Suprapubic skin (tissue), 4 donors: ENCODE measurements at regions not wholly inside any gene's neighbourhood (a gene's known extent, or its start where the extent isn't known, plus 50 kb on each side); places are given as distances from the start of the nearest gene placed in this dataset.

ENCODE experiments used
- DNase-seq, 2 donors: peaks; one replicate each; pipeline ENCODE4 v3.0.0-alpha.2; 2019; ENCODE audit warnings: low spot score in 2 of 2
- H3K27ac ChIP-seq: fragments of 200-600 bp; sonication (generic); one replicate; pipeline ENCODE4 v1.5.1; 2019
- H3K27me3 ChIP-seq: fragments of 200-600 bp; sonication (generic); one replicate; pipeline ENCODE4 v1.5.1; 2019
- H3K36me3 ChIP-seq: fragments of 200-600 bp; sonication (generic); one replicate; pipeline ENCODE4 v1.5.1; 2019
- H3K4me1 ChIP-seq: fragments of 200-600 bp; sonication (generic); one replicate; pipeline ENCODE4 v1.5.1; 2019
- H3K4me3 ChIP-seq: fragments of 200-600 bp; sonication (generic); one replicate; pipeline ENCODE4 v1.5.1; 2019; ENCODE audit warnings: mild to moderate bottlenecking
- H3K9me3 ChIP-seq: fragments of 200-600 bp; sonication (generic); one replicate; pipeline ENCODE4 v1.5.1; 2019
- CTCF ChIP-seq, 2 donors: fragments of 200-600 bp in 1 of 2; fragments of 450-650 bp in 1 of 2; sonication (generic) in 1 of 2; IDR thresholded peaks; one replicate each; pipeline ENCODE4 v1.5.1; 2016 to 2019; ENCODE audit warnings: antibody characterized with exemption in 2 of 2, mild to moderate bottlenecking in 1 of 2, moderate library complexity in 1 of 2
- EP300 ChIP-seq: sonication (generic); formaldehyde crosslinking; IDR thresholded peaks from one replicate; pipeline ENCODE4 v1.6.1; 2017; ENCODE audit warnings: antibody characterized with exemption
- POLR2A ChIP-seq, 2 donors: fragments of 450-650 bp; IDR thresholded peaks; one replicate each; pipeline ENCODE4 v1.6.1; 2017; ENCODE audit warnings: antibody characterized with exemption in 2 of 2, mild to moderate bottlenecking in 2 of 2, moderate library complexity in 2 of 2
- POLR2AphosphoS5 ChIP-seq, 3 donors: sonication (generic); formaldehyde crosslinking; IDR thresholded peaks; one replicate each; pipeline ENCODE4 v1.6.1; 2017; ENCODE audit warnings: antibody characterized with exemption in 3 of 3
- WGBS: methylation state at CpG from one replicate; pipeline ENCODE4 v1.1.5; 2018; 5-methylcytosine and 5-hydroxymethylcytosine counted together

GRCh38 chr2:35783723-35784122, 571.9 kb upstream of the CRIM1 start:
- H3K27me3 ChIP-seq = no peaks in the 10 kb centered on the region
- no peak overlapping the region for H3K27ac ChIP-seq
- H3K4me3 ChIP-seq = no peak overlapping the region

GRCh38 chr2:35741556-35741955, 614.0 kb upstream of the CRIM1 start:
- no peak for DNase-seq
- 78% methylated on average over 2 of the region's 2 CpGs for WGBS

More at GRCh38 chr2:35783723-35784122, 571.9 kb upstream of the CRIM1 start:
- TF ChIP-seq POLR2AphosphoS5 (IDR thresholded peaks at IDR 0.05) (no peak), POLR2A (IDR thresholded peaks at IDR 0.05) (no peak), CTCF (IDR thresholded peaks at IDR 0.05) (no peak), EP300 (no peak)
- Histone ChIP-seq H3K4me1 (no peaks in the 10 kb centered on the region), H3K9me3 (no peaks in the 10 kb centered on the region), H3K36me3 (no peaks in the 10 kb centered on the region)
- DNase-seq = no peak
- WGBS = 83% methylated on average over 5 of the region's 5 CpGs

DNA sequence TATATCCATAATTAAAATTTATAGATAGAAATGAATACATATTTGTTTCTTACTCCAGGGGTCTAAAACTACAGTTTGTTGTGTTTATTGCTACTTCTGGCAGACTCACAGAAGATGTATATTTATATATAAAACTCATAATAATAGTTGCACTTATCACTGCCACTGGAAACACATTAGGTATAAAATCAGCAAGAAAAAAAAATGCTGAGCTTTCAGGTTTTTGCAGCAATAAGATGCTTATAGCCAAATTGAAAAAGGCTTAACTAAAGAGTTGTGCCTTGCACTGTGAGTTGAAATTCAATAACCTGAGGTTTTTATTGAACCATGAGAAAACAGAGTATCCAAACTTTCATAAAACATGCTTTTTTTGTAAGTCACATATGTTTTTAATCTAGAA, 623.9 kb upstream of the CRIM1 start:
- DNase-seq = no peak
- Histone ChIP-seq H3K27me3 (no peaks in the 10 kb centered on the region), H3K4me3 (no peak overlapping the region), H3K36me3 (no peaks in the 10 kb centered on the region), H3K27ac (no peak overlapping the region), H3K4me1 (no peaks in the 10 kb centered on the region), H3K9me3 (no peaks in the 10 kb centered on the region)
- TF ChIP-seq POLR2AphosphoS5 (IDR thresholded peaks at IDR 0.05) = no peak
- TF ChIP-seq EP300 = no peak
- TF ChIP-seq CTCF (IDR thresholded peaks at IDR 0.05) = no peak
- TF ChIP-seq POLR2A (IDR thresholded peaks at IDR 0.05) = no peak

More at GRCh38 chr2:35741556-35741955, 614.0 kb upstream of the CRIM1 start:
- Histone ChIP-seq H3K27ac (no peak overlapping the region), H3K27me3 (no peaks in the 10 kb centered on the region), H3K9me3 (no peaks in the 10 kb centered on the region), H3K4me1 (no peaks in the 10 kb centered on the region), H3K36me3 (no peaks in the 10 kb centered on the region), H3K4me3 (no peak overlapping the region)
- no peak for TF ChIP-seq POLR2AphosphoS5 (IDR thresholded peaks at IDR 0.05)
- no peak for TF ChIP-seq CTCF (IDR thresholded peaks at IDR 0.05)
- TF ChIP-seq EP300 = no peak

- Histone ChIP-seq H3K27me3 (no peaks in the 10 kb centered on the region), H3K36me3 (no peaks in the 10 kb centered on the region), H3K27ac (no peak overlapping the region), H3K4me3 (no peak overlapping the region), H3K4me1 (no peaks in the 10 kb centered on the region), H3K9me3 (no peaks in the 10 kb centered on the region)
- WGBS = 84% methylated on average over 3 of the region's 3 CpGs
- TF ChIP-seq POLR2AphosphoS5 (IDR thresholded peaks at IDR 0.05) = no peak
- no peak for TF ChIP-seq CTCF (IDR thresholded peaks at IDR 0.05)
- no peak for TF ChIP-seq EP300
- TF ChIP-seq POLR2A (IDR thresholded peaks at IDR 0.05) = no peak
- DNase-seq = no peak
These were observed 640.7 kb upstream of the CRIM1 start for GRCh38 chr2:35714883-35715282.

DNA sequence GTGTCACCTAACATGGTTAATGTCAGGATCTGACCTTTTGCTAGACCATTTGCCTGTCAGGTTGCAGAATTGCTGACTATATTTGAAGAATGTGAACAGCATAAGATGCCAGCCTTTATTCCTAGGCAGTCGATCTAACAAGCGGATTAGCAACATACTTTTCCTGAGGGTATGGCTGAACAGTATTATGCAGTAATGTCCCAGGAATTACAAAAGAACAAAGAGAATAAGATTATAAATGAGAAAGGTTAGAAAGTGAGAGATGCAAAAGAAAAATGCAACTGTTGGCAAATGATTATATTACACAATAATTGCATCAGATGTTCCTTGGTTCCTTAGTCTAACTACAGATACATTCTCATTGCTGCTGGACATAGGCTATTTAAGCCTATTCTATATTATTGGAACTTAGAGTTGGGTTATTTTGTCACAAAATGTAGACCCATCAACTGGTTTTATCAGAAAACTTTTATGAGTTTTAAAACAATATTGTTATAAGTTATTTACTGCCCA, 647.1 kb upstream of the CRIM1 start:
- 51% methylated on average over 2 of the region's 2 CpGs for WGBS
- H3K27ac ChIP-seq = no peak overlapping the region
- H3K9me3 ChIP-seq = no peaks in the 10 kb centered on the region
- TF ChIP-seq POLR2AphosphoS5 (IDR thresholded peaks at IDR 0.05) = no peak
- TF ChIP-seq POLR2A (IDR thresholded peaks at IDR 0.05) = no peak
- H3K36me3 ChIP-seq = no peaks in the 10 kb centered on the region
- DNase-seq = no peak
- no peak overlapping the region for H3K4me3 ChIP-seq
- no peaks in the 10 kb centered on the region for H3K27me3 ChIP-seq
- no peaks in the 10 kb centered on the region for H3K4me1 ChIP-seq

- H3K4me1 ChIP-seq = no peaks in the 10 kb centered on the region
- H3K27me3 ChIP-seq = no peaks in the 10 kb centered on the region
- no peaks in the 10 kb centered on the region for H3K9me3 ChIP-seq
- H3K27ac ChIP-seq = no peak overlapping the region
- DNase-seq = no peak
- no peaks in the 10 kb centered on the region for H3K36me3 ChIP-seq
- no peak overlapping the region for H3K4me3 ChIP-seq
- TF ChIP-seq POLR2AphosphoS5 (IDR thresholded peaks at IDR 0.05) (no peak), EP300 (no peak), POLR2A (IDR thresholded peaks at IDR 0.05) (no peak), CTCF (IDR thresholded peaks at IDR 0.05) (no peak)
- WGBS = 85% methylated on average over 4 of the region's 4 CpGs
These were observed 667.3 kb upstream of the CRIM1 start for GRCh38 chr2:35688309-35688708.
